GM12878 (cell line): ENCODE measurements at regions not wholly inside any gene's neighbourhood (a gene's known extent, or its start where the extent isn't known, plus 50 kb on each side); places are given as distances from the start of the nearest gene placed in this dataset.

Experiments
- BACH1 ChIP-seq: fragments of 450-650 bp; IDR thresholded peaks from 2 replicates; pipeline ENCODE4 v1.6.1; 2017; ENCODE audit warnings: mild to moderate bottlenecking, borderline replicate concordance
- CHD1 ChIP-seq: IDR thresholded peaks from 2 replicates; pipeline ENCODE4 v1.6.1; 2012; ENCODE audit warnings: low read depth, low read length, improper control_type of control experiment
- CTCF ChIP-seq, 3 experiments: IDR thresholded peaks in 2 of 3; conservative IDR thresholded peaks in 1 of 3; 2 replicates each; pipeline ENCODE4 v1.5.1; 2011; ENCODE audit warnings: low read depth in 3 of 3, low read length in 3 of 3, mild to moderate bottlenecking in 3 of 3, control low read depth in 2 of 3, moderate library complexity in 2 of 3, inconsistent platforms in 1 of 3, mixed read lengths in 1 of 3; ENCODE audit not compliant: control insufficient read depth in 2 of 3, insufficient read depth in 1 of 3; ENCODE audit errors: extremely low read depth in 1 of 3
- EP300 ChIP-seq, 2 experiments: fragments of 150-350 bp in 1 of 2; IDR thresholded peaks; 2 replicates each; pipeline ENCODE4 v1.6.1; 2011 to 2012; ENCODE audit warnings: low read depth in 2 of 2, low read length in 2 of 2, borderline replicate concordance in 1 of 2, improper control_type of control experiment in 1 of 2, inconsistent platforms in 1 of 2; ENCODE audit not compliant: control insufficient read depth in 1 of 2
- EZH2 ChIP-seq: IDR thresholded peaks from 2 replicates; pipeline ENCODE4 v1.6.1; 2012; ENCODE audit warnings: low read depth, mild to moderate bottlenecking, control low read depth, inconsistent platforms, low read length, borderline replicate concordance; ENCODE audit not compliant: control insufficient read depth
- IRF3 ChIP-seq: fragments of 450-650 bp; IDR thresholded peaks from 2 replicates; pipeline ENCODE4 v1.6.1; 2014; ENCODE audit warnings: mild to moderate bottlenecking
- POLR2A ChIP-seq: IDR thresholded peaks from 2 replicates; pipeline ENCODE4 v1.6.1; 2011; ENCODE audit warnings: low read depth, mild to moderate bottlenecking, low read length
- SIN3A ChIP-seq: IDR thresholded peaks from 2 replicates; pipeline ENCODE4 v1.6.1; 2012; ENCODE audit warnings: low read depth, low read length, improper control_type of control experiment
- ZNF207 ChIP-seq: fragments of 450-650 bp; IDR thresholded peaks from 2 replicates; pipeline ENCODE4 v1.6.1; 2014; ENCODE audit warnings: antibody characterized with exemption, mild to moderate bottlenecking, borderline replicate concordance
- TF ChIP-seq, protein P1 (sequence below): IDR thresholded peaks from 2 replicates; pipeline ENCODE4 v1.6.1; 2011; ENCODE audit warnings: mild to moderate bottlenecking, low read depth, low read length, moderate library complexity; ENCODE audit not compliant: insufficient replicate concordance

- TF ChIP-seq BACH1 (no peak), POLR2A (no peak), CHD1 (no peak), IRF3 (no peak), SIN3A (no peak), EP300 (IDR thresholded peaks at IDR 0.05; ENCODE audit: borderline replicate concordance in 1 of 2, control insufficient read depth in 1 of 2, low read depth in 2 of 2, low read length in 2 of 2) (no peak), EZH2 (no peak), ZNF207 (no peak), CTCF (IDR thresholded peaks at IDR 0.05 in 2 of 3, conservative IDR thresholded peaks at IDR 0.05 in 1 of 3; ENCODE audit: control insufficient read depth in 2 of 3, extremely low read depth in 1 of 3, insufficient read depth in 1 of 3, low read depth in 3 of 3, low read length in 3 of 3) (no peak)
- TF ChIP-seq, protein P1, sequence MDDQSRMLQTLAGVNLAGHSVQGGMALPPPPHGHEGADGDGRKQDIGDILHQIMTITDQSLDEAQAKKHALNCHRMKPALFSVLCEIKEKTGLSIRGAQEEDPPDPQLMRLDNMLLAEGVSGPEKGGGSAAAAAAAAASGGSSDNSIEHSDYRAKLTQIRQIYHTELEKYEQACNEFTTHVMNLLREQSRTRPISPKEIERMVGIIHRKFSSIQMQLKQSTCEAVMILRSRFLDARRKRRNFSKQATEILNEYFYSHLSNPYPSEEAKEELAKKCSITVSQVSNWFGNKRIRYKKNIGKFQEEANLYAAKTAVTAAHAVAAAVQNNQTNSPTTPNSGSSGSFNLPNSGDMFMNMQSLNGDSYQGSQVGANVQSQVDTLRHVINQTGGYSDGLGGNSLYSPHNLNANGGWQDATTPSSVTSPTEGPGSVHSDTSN, result no peak
Measured at GRCh38 chr1:172956871-172957270, 93.9 kb downstream of the TNFSF18 start.
